Ovary (tissue), 7 donors: ENCODE measurements at regions not wholly inside any gene's neighbourhood (a gene's known extent, or its start where the extent isn't known, plus 50 kb on each side); places are given as distances from the start of the nearest gene placed in this dataset.
"Not testable (repeated sequence)": the region's sequence is repeated elsewhere in the genome, so short reads cannot be mapped to it uniquely, and the experiment has no call there.

ENCODE experiments used
- DNase-seq, 5 donors: peaks; one replicate each; pipeline ENCODE4 v3.0.0-alpha.2; 2019 to 2020
- H3K27ac ChIP-seq, 2 donors: fragments of 200-600 bp; one replicate each; pipeline versions ENCODE4 v1.5.1 to v1.8.0; 2019 to 2022
- H3K27me3 ChIP-seq: fragments of 200-600 bp; one replicate; pipeline ENCODE4 v1.8.0; 2022
- H3K36me3 ChIP-seq: fragments of 200-600 bp; sonication (generic); one replicate; pipeline ENCODE4 v1.5.1; 2019
- H3K4me1 ChIP-seq: one replicate; pipeline ENCODE4 v1.8.1; 2013; ENCODE audit warnings: mild to moderate bottlenecking, moderate library complexity; ENCODE audit not compliant: insufficient read depth
- H3K4me3 ChIP-seq: fragments of 200-600 bp; sonication (generic); one replicate; pipeline ENCODE4 v1.5.1; 2017
- H3K9me3 ChIP-seq, 2 donors: fragments of 200-600 bp in 1 of 2; sonication (generic) in 1 of 2; one replicate each; pipeline versions ENCODE4 v1.5.1 to v1.8.1; 2013 to 2019; ENCODE audit warnings: mild to moderate bottlenecking in 1 of 2, moderate library complexity in 1 of 2
- CTCF ChIP-seq, 3 donors: fragments of 450-650 bp in 2 of 3; fragments of 200-600 bp in 1 of 3; IDR thresholded peaks; one replicate each; pipeline versions ENCODE4 v1.5.1 to v1.8.0; 2016 to 2022; ENCODE audit warnings: antibody characterized with exemption in 3 of 3, mild to moderate bottlenecking in 1 of 3
- EP300 ChIP-seq: sonication (generic); formaldehyde crosslinking; IDR thresholded peaks from one replicate; pipeline ENCODE4 v1.6.1; 2017; ENCODE audit warnings: antibody characterized with exemption
- POLR2A ChIP-seq: fragments of 450-650 bp; IDR thresholded peaks from one replicate; pipeline ENCODE4 v1.6.1; 2017; ENCODE audit warnings: antibody characterized with exemption, mild to moderate bottlenecking, moderate library complexity
- WGBS, 3 donors: extraction: QIAGEN DNeasy Blood & Tissue Kit in 1 of 3; methylation state at CpG; one replicate each; pipeline versions ENCODE4 v1.1.5 to v1.1.7; 2013 to 2017; 5-methylcytosine and 5-hydroxymethylcytosine counted together
- intact Hi-C, 4 donors: fragments of 100-400 bp; cut with DNase I; formaldehyde crosslinking; loops; one replicate each; pipeline versions ENCODE4 v1.11.0 to v1.15.1; 2022 to 2023
- donor health status: DM: no; HTN: no; CAD: no; lungs with moderate emphysema.
- donor health status: DM: no; HTN: no; CAD: no.
- donor health status: Bipolar disorder and iron deficiency.
- donor health status: DM: no; HTN: no; CAD: no.
- donor health status: DM: yes; HTN: yes; CAD: no.

DNA sequence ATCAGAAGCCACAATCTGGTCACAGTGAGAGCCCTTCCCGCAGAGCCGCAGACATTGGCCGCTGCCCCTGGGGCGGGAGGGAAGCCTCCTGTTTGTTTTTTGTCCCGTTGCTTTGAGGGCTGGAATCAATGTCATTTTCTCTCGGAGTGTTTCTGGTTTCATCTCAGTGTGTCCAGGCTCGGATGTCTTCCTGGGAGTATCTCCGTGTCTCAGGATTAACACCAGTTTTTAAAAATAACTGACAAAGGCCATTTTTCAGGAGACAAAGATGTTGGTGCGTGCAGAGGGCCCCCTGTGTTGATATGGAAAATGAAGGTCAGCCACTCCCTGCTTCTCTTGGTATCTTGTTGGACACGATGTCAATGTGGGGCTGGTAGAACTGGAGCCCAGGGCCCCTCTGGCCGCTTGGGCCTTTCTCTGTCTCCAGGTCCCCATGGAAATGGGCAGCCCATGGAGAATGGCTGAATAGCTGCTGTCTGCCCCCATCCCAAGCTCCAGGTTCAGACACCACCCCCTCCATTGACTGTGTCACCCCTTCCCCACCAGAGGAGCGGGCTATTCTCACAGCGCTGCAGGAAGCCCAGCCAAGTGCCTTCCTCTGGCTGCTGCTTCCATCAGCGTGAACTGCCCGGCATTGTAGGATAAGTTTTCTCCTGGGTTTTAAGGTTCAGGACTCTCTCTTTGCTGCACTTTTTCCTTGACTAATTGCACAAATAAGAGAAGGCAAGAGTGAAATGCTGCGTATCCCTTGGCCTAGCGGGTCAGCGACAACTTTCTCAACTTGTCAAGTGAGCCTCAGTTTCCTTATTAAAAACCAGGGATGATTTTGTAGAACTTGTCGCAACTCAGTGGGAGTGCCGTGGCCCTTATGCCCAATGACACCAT, 72.2 kb upstream of the METTL9 start:
- no peaks in the 10 kb centered on the region for H3K9me3 ChIP-seq
- TF ChIP-seq POLR2A (no peak), EP300 (no peak), CTCF (IDR thresholded peaks at IDR 0.05) (no peak)
- no peaks in the 10 kb centered on the region for H3K36me3 ChIP-seq
- H3K4me3 ChIP-seq = no peak overlapping the region
- H3K27ac ChIP-seq = no peak overlapping the region
- no peak for DNase-seq
- H3K27me3 ChIP-seq = no peaks in the 10 kb centered on the region
- intact Hi-C loops = no loop called here
- H3K4me1 ChIP-seq = no peaks in the 10 kb centered on the region
- 67 to 71% (median 68%) methylated on average over 20 of the region's 20 CpGs for WGBS, 3 donors

GRCh38 chr16:21529060-21529658, 70.2 kb upstream of the METTL9 start:
- H3K4me3 ChIP-seq, H3K9me3 ChIP-seq, H3K4me1 ChIP-seq, intact Hi-C loops, H3K36me3 ChIP-seq, DNase-seq, H3K27ac ChIP-seq, H3K27me3 ChIP-seq: not testable (repeated sequence)
- 74 to 79% (median 78%) methylated on average over 14 of the region's 14 CpGs for WGBS, 3 donors

DNA sequence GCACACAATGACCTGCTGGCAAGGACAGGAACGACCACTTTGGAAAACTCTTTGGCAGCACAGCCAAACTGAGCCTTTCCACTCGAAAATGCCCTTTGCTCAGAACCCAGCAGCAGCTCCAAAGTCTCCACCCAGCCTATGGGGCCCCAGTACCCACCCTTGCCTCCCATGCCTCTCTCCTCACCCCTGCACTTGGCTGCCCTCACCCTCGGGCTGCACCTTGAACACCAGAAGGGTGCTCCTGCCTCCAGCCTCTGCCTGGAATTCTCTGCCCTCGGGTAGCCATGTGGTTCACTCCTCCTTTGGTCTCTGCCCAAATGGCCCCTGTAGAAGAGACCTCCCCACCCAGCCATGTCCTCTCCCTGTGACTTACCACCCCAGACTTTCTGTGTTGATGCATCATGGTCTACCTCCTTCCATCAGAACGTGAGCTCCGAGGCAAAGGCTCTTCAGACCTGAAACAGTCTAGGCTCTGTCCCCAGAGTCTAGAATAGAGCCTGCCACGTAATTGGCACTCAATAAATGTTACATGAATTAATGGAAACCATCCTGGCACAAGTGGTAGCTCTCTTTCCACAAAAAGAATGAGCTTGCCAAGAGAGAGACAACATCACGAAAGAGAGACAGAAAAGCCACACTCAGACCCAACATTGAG, 68.5 kb upstream of the METTL9 start:
- H3K4me1 ChIP-seq, intact Hi-C loops: not testable (repeated sequence)
- WGBS, 3 donors = 67 to 73% (median 72%) methylated on average over 7 to 8 of the region's 8 CpGs

GRCh38 chr16:21532996-21533395, 66.4 kb upstream of the METTL9 start:
- 90 to 94% (median 92%) methylated on average over 6 to 7 of the region's 7 CpGs for WGBS, 3 donors
- H3K9me3 ChIP-seq, H3K27ac ChIP-seq, H3K27me3 ChIP-seq, H3K36me3 ChIP-seq, H3K4me3 ChIP-seq, intact Hi-C loops, DNase-seq, H3K4me1 ChIP-seq: not testable (repeated sequence)

More for the DNA sequence above, 68.5 kb upstream of the METTL9 start:
- H3K27ac ChIP-seq, H3K4me3 ChIP-seq, DNase-seq, H3K27me3 ChIP-seq, H3K9me3 ChIP-seq, H3K36me3 ChIP-seq: not testable (repeated sequence)

DNA sequence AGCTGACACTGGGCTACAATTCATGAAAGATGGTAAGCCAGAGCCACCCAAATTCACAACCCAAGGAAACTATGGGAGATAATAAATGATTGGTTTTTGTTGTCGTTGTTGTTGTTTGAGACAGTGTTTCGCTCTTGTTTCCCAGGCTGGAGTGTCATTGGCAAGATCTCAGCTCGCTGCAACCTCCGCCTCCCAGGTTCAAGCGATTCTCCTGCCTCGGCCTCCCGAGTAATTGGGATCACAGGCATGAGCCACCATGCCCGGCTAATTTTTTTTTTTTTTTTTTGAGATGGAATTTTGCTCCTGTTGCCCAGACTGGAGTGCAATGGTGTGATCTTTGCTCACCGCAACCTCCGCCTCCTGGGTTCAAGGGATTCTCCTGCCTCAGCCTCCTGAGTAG, 65.9 kb upstream of the METTL9 start:
- H3K36me3 ChIP-seq, H3K9me3 ChIP-seq, H3K4me1 ChIP-seq, intact Hi-C loops, DNase-seq, H3K27ac ChIP-seq, H3K4me3 ChIP-seq, H3K27me3 ChIP-seq: not testable (repeated sequence)
- 96 to 99% (median 96%) methylated on average over 10 of the region's 10 CpGs for WGBS, 3 donors

DNA sequence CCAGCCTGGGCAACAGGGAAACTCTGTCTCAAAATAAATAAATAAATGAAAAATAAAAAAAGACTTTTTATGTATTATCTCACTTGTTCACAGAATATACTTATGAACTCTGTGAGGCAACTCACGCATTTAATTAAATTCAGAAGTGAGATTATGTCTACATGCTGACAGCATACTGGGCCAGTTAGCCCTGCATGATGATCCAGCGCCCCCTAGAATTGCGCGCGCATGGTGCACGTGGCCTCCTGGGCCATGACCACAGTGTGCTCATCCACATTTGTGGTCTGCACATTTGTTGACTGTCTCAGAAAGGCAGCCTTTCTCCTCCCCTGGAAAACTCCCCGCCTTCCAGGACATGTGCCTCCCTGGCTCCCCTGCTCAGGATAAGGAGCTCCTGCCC, 64.8 kb upstream of the METTL9 start:
- H3K9me3 ChIP-seq, H3K27me3 ChIP-seq, intact Hi-C loops, H3K36me3 ChIP-seq, H3K4me3 ChIP-seq, H3K27ac ChIP-seq, DNase-seq, H3K4me1 ChIP-seq: not testable (repeated sequence)
- 85 to 91% (median 88%) methylated on average over 6 to 7 of the region's 7 CpGs for WGBS, 3 donors

DNA sequence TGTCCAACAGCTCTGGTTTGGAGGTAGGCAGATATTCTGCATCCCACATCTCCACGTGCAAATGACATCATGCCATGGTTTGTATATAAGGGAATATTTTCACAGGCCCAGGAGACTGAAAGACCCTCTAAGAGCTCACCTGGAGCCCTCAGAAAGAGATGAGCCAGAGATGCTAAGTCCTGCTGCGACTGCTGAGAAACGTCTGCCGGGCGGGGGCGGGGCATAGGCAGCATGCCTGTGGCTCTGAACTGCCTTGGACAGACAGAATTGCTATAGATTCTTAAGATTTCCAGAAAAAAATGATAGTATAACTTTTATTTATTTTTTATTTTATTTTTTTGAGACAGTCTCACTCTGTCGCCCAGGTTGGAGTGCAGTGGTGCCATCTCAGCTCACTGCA, 64.2 kb upstream of the METTL9 start:
- H3K27me3 ChIP-seq, DNase-seq, H3K4me1 ChIP-seq, H3K27ac ChIP-seq, H3K9me3 ChIP-seq, H3K4me3 ChIP-seq, intact Hi-C loops, H3K36me3 ChIP-seq: not testable (repeated sequence)
- 69 to 100% (median 79%) methylated on average over 1 to 5 of the region's 7 CpGs for whole genome bisulfite sequencing, 3 donors

GRCh38 chr16:21536740-21537139, 62.6 kb upstream of the METTL9 start:
- DNase-seq = not testable (repeated sequence)
- WGBS, 3 donors = 86 to 89% (median 87%) methylated on average over 10 to 11 of the region's 16 CpGs

DNA sequence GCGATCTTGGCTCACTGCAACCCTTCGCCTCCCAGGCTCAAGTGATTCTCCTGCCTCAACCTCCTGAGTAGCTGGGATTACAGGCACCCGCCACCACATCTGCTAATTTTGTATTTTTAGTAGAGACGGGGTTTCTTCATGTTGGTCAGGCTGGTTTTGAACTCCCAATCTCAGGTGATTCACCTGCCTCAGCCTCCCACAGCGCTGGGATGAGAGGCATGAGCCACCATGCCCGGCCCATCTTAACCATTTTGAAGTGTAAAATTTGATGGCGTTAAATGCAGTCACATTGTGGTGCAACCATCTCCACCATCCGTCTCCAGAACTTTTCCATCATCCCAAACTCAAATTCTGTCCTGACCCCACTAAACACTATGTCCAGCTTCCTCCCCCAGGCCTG, 61.8 kb upstream of the METTL9 start:
- H3K36me3 ChIP-seq, H3K4me3 ChIP-seq, H3K27ac ChIP-seq, intact Hi-C loops, DNase-seq, H3K4me1 ChIP-seq, H3K27me3 ChIP-seq, H3K9me3 ChIP-seq: not testable (repeated sequence)
- WGBS, 3 donors = 96 to 97% (median 97%) methylated on average over 7 to 8 of the region's 8 CpGs

More at GRCh38 chr16:21536740-21537139, 62.6 kb upstream of the METTL9 start:
- H3K4me3 ChIP-seq, H3K27me3 ChIP-seq, intact Hi-C loops, H3K9me3 ChIP-seq, H3K4me1 ChIP-seq, H3K36me3 ChIP-seq, H3K27ac ChIP-seq: not testable (repeated sequence)

- H3K27ac ChIP-seq, H3K4me1 ChIP-seq, H3K36me3 ChIP-seq, H3K27me3 ChIP-seq, H3K4me3 ChIP-seq, DNase-seq, intact Hi-C loops, H3K9me3 ChIP-seq: not testable (repeated sequence)
- 73 to 78% (median 73%) methylated on average over 9 of the region's 9 CpGs for WGBS, 3 donors
Measured at GRCh38 chr16:21539107-21539618, 60.2 kb upstream of the METTL9 start.
